Endothelial cell of umbilical vein (primary cell): ENCODE measurements at regions not wholly inside any gene's neighbourhood (a gene's known extent, or its start where the extent isn't known, plus 50 kb on each side); places are given as distances from the start of the nearest gene placed in this dataset.

Source experiments
- BruUV-seq: library from RNA; stranded (reverse); fragments of 400-500 nt; replicated peaks from 2 replicates; lab custom pipeline; 2021; lab: Mats Ljungman, UMichigan
- CTCF ChIA-PET: fragments of 300-600, 350-600 bp; sonication (Branson Sonifier 250); formaldehyde crosslinking; loops from one replicate; lab custom pipeline; 2021; ENCODE audit warnings: antibody characterized with exemption, inconsistent platforms; lab: Charles Lee
- POLR2A ChIA-PET: fragments of 300-600, 350-600 bp; sonication (Branson Sonifier 250); formaldehyde crosslinking; loops from one replicate; lab custom pipeline; 2021; ENCODE audit warnings: antibody characterized with exemption, inconsistent platforms; lab: Charles Lee
- DNase-seq: peaks from one replicate; pipeline ENCODE4 v3.0.0-alpha.2; 2011; ENCODE audit warnings: low read depth, low spot score
- FAIRE-seq: peaks from 2 replicates; lab custom pipeline; 2011; peaks lifted over from hg19 to GRCh38; lab: Jason Lieb, UNC
- H2AFZ ChIP-seq: 2 replicates; pipeline ENCODE4 v1.6.0; 2012; ENCODE audit warnings: low read depth, low read length, control low read depth, inconsistent platforms
- H3K27ac ChIP-seq: 2 replicates; pipeline ENCODE4 v1.5.1; 2011; ENCODE audit warnings: low read depth, mild to moderate bottlenecking, control low read depth, low read length, moderate library complexity; ENCODE audit not compliant: insufficient read depth
- H3K27me3 ChIP-seq, 2 experiments: 2 replicates each; pipeline versions ENCODE4 v1.6.0 to v1.6.1; 2011; ENCODE audit warnings: low read length in 2 of 2, mixed read lengths in 1 of 2; ENCODE audit not compliant: control insufficient read depth in 2 of 2, insufficient read depth in 2 of 2
- H3K36me3 ChIP-seq, 2 experiments: 2 replicates in 1 of 2; 3 replicates in 1 of 2; pipeline ENCODE4 v1.5.1; 2011; ENCODE audit warnings: low read length in 2 of 2, mild to moderate bottlenecking in 1 of 2, moderate library complexity in 1 of 2; ENCODE audit not compliant: control insufficient read depth in 2 of 2, insufficient read depth in 2 of 2; ENCODE audit errors: extremely low read depth in 1 of 2
- H3K4me1 ChIP-seq: 3 replicates; pipeline ENCODE4 v1.5.1; 2011; ENCODE audit warnings: mild to moderate bottlenecking, low read length; ENCODE audit not compliant: control insufficient read depth, insufficient read depth; ENCODE audit errors: extremely low read depth
- H3K4me2 ChIP-seq: 2 replicates; pipeline ENCODE4 v1.6.1; 2011; ENCODE audit warnings: low read length, control low read depth, mixed read lengths; ENCODE audit not compliant: insufficient read depth
- H3K4me3 ChIP-seq, 3 experiments: fragments of 200-600 bp in 1 of 3; sonication (generic), shearing (Covaris generic) in 1 of 3; replicated peaks in 1 of 3; 2 replicates each; pipeline ENCODE4 v1.5.1; 2011 to 2016; ENCODE audit warnings: control low read depth in 3 of 3, low read length in 3 of 3, mild to moderate bottlenecking in 2 of 3, inconsistent platforms in 1 of 3, low read depth in 1 of 3, moderate library complexity in 1 of 3; ENCODE audit not compliant: insufficient read depth in 1 of 3
- H3K79me2 ChIP-seq: 2 replicates; pipeline ENCODE4 v1.6.0; 2012; ENCODE audit warnings: low read length, inconsistent platforms; ENCODE audit not compliant: control insufficient read depth, insufficient read depth
- H3K9ac ChIP-seq: replicated peaks from 2 replicates; pipeline ENCODE3; 2011; ENCODE audit warnings: low read length, control low read depth; ENCODE audit not compliant: insufficient read depth; ENCODE audit errors: extremely low read depth
- H3K9me1 ChIP-seq: replicated peaks from 3 replicates; pipeline ENCODE4 v1.6.0; 2011; ENCODE audit warnings: mild to moderate bottlenecking, low read length; ENCODE audit not compliant: control insufficient read depth, insufficient read depth; ENCODE audit errors: extremely low read depth
- H3K9me3 ChIP-seq: replicated peaks from 2 replicates; pipeline ENCODE4 v1.5.1; 2012; ENCODE audit warnings: low read length, inconsistent platforms; ENCODE audit not compliant: control insufficient read depth, insufficient read depth
- H4K20me1 ChIP-seq: replicated peaks from 2 replicates; pipeline ENCODE3; 2011; ENCODE audit warnings: mild to moderate bottlenecking, low read length; ENCODE audit not compliant: control insufficient read depth, insufficient read depth; ENCODE audit errors: extremely low read depth
- CTCF ChIP-seq, 2 donors: IDR thresholded peaks; 1 replicate in 1 of 2; 2 replicates in 1 of 2; pipeline ENCODE4 v1.5.1; 2011; ENCODE audit warnings: low read length in 2 of 2, mild to moderate bottlenecking in 2 of 2, moderate library complexity in 2 of 2, control low read depth in 1 of 2, inconsistent platforms in 1 of 2, low read depth in 1 of 2; ENCODE audit not compliant: insufficient read depth in 1 of 2; ENCODE audit errors: extremely low read depth in 1 of 2
- EZH2 ChIP-seq: IDR thresholded peaks from 2 replicates; pipeline ENCODE4 v1.6.1; 2012; ENCODE audit warnings: borderline replicate concordance, low read depth, mild to moderate bottlenecking, moderate library complexity, low read length, inconsistent platforms; ENCODE audit not compliant: severe bottlenecking
- FOS ChIP-seq: IDR thresholded peaks from 2 replicates; pipeline ENCODE4 v1.6.1; 2011; ENCODE audit warnings: mild to moderate bottlenecking, low read length, moderate library complexity, borderline replicate concordance; ENCODE audit not compliant: insufficient read depth
- GATA2 ChIP-seq: IDR thresholded peaks from 2 replicates; pipeline ENCODE4 v1.7.0; 2011; ENCODE audit warnings: low read depth, mild to moderate bottlenecking, moderate library complexity, mixed read lengths, low read length; ENCODE audit not compliant: insufficient read length, insufficient read depth
- JUN ChIP-seq: IDR thresholded peaks from 2 replicates; pipeline ENCODE4 v1.6.1; 2011; ENCODE audit warnings: borderline replicate concordance, low read depth; ENCODE audit not compliant: insufficient read length, insufficient read depth
- MYC ChIP-seq: IDR thresholded peaks from one replicate; pipeline ENCODE4 v1.6.1; 2011; ENCODE audit warnings: mild to moderate bottlenecking, low read depth, low read length
- POLR2A ChIP-seq: IDR thresholded peaks from 2 replicates; pipeline ENCODE4 v1.6.1; 2012; ENCODE audit warnings: low read depth, mild to moderate bottlenecking, control low read depth, low read length
- POLR2AphosphoS5 ChIP-seq: IDR thresholded peaks from 2 replicates; pipeline ENCODE4 v1.6.1; 2012; ENCODE audit warnings: low read depth, mild to moderate bottlenecking, control low read depth, low read length, moderate library complexity; ENCODE audit not compliant: insufficient read depth
- dilution Hi-C: fragments of 300-500 bp; cut with MboI; formaldehyde crosslinking; loops from one replicate; pipeline ENCODE4 v1.15.0; 2019; ENCODE audit warnings: low sequenced_read_pairs; ENCODE audit not compliant: extremely low pct_ligation_motif_present
- intact Hi-C: fragments of 100-400 bp; cut with micrococcal nuclease; formaldehyde crosslinking; loops from one replicate; pipeline ENCODE4 v1.10.0; 2022
- TF ChIP-seq, protein P1 (sequence below): IDR thresholded peaks from 2 replicates; pipeline ENCODE4 v1.6.1; 2011; ENCODE audit not compliant: insufficient read depth, insufficient read length

DNA sequence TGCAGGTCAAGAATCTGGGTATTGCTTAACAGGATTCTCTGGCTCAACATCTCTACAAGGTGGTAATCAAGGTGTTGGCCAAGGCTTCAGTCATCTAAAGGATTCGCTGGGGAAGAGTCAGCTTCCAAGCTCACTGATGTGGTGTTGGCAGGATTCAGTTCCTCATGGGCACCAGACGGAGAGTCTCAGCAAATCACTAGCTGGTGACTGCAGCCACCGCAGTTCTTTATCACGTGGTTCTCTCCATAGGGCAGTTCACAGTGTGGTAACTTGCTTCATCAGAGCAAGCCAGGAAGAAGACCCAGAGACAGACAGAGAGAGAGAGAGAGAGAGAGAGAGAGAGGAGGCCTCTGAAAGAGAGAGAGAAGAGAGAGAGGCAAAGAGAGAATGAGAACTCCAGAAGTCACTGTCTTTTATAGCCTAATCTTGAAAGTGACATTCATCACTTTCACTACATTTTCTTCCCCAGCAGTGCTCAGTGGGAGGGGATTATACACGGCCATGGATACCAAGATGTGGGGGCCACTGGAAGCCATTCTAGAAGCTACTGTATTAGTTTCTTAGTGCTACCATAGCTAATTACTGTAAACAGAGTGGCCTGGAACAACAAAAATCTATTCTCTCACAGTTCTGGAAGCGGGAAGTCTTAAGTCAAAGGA is 109.2 kb upstream of the SMIM23 start:
- Histone ChIP-seq H3K9me3 (no peaks in the 10 kb centered on the region), H3K4me1 (peaks cover 1% of the 10 kb centered on the region), H4K20me1 (no peaks in the 10 kb centered on the region), H3K4me3 (no peak overlapping the region), H3K4me2 (no peak overlapping the region), H3K36me3 (no peaks in the 10 kb centered on the region), H2AFZ (no peak overlapping the region), H3K9me1 (no peaks in the 10 kb centered on the region), H3K27me3 (peaks cover 0 to 2% of the 10 kb centered on the region in 2 experiments), H3K79me2 (no peaks in the 10 kb centered on the region), H3K9ac (no peak overlapping the region), H3K27ac (no peak overlapping the region)
- dilution Hi-C loops (no loop called here), intact Hi-C loops (no loop called here)
- BruUV-seq: no TSS peak
- FAIRE-seq: no peak
- no peak for DNase-seq
- no peak for TF ChIP-seq GATA2
- no peak for TF ChIP-seq EZH2
- TF ChIP-seq POLR2A: no peak
- no peak for TF ChIP-seq POLR2AphosphoS5
- TF ChIP-seq, protein P1, sequence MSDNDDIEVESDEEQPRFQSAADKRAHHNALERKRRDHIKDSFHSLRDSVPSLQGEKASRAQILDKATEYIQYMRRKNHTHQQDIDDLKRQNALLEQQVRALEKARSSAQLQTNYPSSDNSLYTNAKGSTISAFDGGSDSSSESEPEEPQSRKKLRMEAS: no peak
- no peak for TF ChIP-seq MYC
- TF ChIP-seq CTCF (IDR thresholded peaks at IDR 0.05; ENCODE audit: extremely low read depth in 1 of 2, insufficient read depth in 1 of 2, low read depth in 1 of 2, low read length in 2 of 2): no peak
- no peak for TF ChIP-seq FOS
- no peak for TF ChIP-seq JUN
- CTCF ChIA-PET: interaction anchor here (1.1 kb wide), 1 partner anchor 9 kb away, joined by 4 read pairs; no protein-coding TSS in a partner anchor
- POLR2A ChIA-PET: no interaction called here
